Tibial artery (tissue), 4 donors: ENCODE measurements at regions not wholly inside any gene's neighbourhood (a gene's known extent, or its start where the extent isn't known, plus 50 kb on each side); places are given as distances from the start of the nearest gene placed in this dataset.

Source experiments
- DNase-seq, 2 donors: peaks; one replicate each; pipeline ENCODE4 v3.0.0-alpha.2; 2019
- H3K27ac ChIP-seq, 2 donors: fragments of 200-600 bp; sonication (generic) in 1 of 2; 1 replicate in 1 of 2; 2 replicates in 1 of 2; pipeline ENCODE4 v1.5.1; 2018 to 2019; ENCODE audit warnings: mild to moderate bottlenecking in 1 of 2
- H3K27me3 ChIP-seq, 2 donors: fragments of 200-600 bp; sonication (generic) in 1 of 2; one replicate each; pipeline versions ENCODE4 v1.5.1 to v1.6.0; 2016 to 2019
- H3K36me3 ChIP-seq, 3 donors: fragments of 200-600 bp; sonication (generic) in 2 of 3; one replicate each; pipeline ENCODE4 v1.5.1; 2016 to 2019; ENCODE audit warnings: mild to moderate bottlenecking in 2 of 3
- H3K4me1 ChIP-seq, 4 donors: fragments of 200-600 bp; sonication (generic) in 2 of 4; 1 replicate in 3 of 4; 2 replicates in 1 of 4; pipeline ENCODE4 v1.5.1; 2016 to 2019
- H3K4me3 ChIP-seq, 2 donors: fragments of 200-600 bp; sonication (generic) in 1 of 2; 1 replicate in 1 of 2; 2 replicates in 1 of 2; pipeline ENCODE4 v1.5.1; 2018 to 2019; ENCODE audit warnings: mild to moderate bottlenecking in 2 of 2
- H3K9me3 ChIP-seq, 3 donors: fragments of 200-600 bp; sonication (generic) in 1 of 3; one replicate each; pipeline ENCODE4 v1.5.1; 2016 to 2019
- CTCF ChIP-seq, 2 experiments: fragments of 200-600 bp in 1 of 2; fragments of 450-650 bp in 1 of 2; IDR thresholded peaks; one replicate each; pipeline ENCODE4 v1.5.1; 2017 to 2019; ENCODE audit warnings: antibody characterized with exemption in 2 of 2, mild to moderate bottlenecking in 1 of 2, moderate library complexity in 1 of 2
- intact Hi-C: fragments of 100-400 bp; cut with DNase I; formaldehyde crosslinking; loops from one replicate; pipeline ENCODE4 v1.15.0; 2023; ENCODE audit warnings: low total_unique reads

GRCh38 chr10:14468023-14468441 lies 137.3 kb upstream of the FRMD4A start:
- no peak overlapping the region for H3K4me3 ChIP-seq
- no peak for DNase-seq

GRCh38 chr10:14466257-14466656 lies 135.5 kb upstream of the FRMD4A start:
- intact Hi-C loops: no loop called here
- H3K4me1 ChIP-seq: peaks cover 0 to 13% (median 0%) of the 10 kb centered on the region in 4 donors
- H3K9me3 ChIP-seq: no peaks in the 10 kb centered on the region
- no peak for TF ChIP-seq CTCF (IDR thresholded peaks at IDR 0.05)
- H3K27ac ChIP-seq: no peak overlapping the region
- peaks cover 0 to 13% of the 10 kb centered on the region in 2 donors for H3K27me3 ChIP-seq
- DNase-seq: no peak
- no peaks in the 10 kb centered on the region for H3K36me3 ChIP-seq
- no peak overlapping the region for H3K4me3 ChIP-seq

More at GRCh38 chr10:14468023-14468441, 137.3 kb upstream of the FRMD4A start:
- H3K27me3 ChIP-seq: peaks cover 0 to 9% of the 10 kb centered on the region in 2 donors
- H3K9me3 ChIP-seq: no peaks in the 10 kb centered on the region
- no peak overlapping the region for H3K27ac ChIP-seq
- H3K36me3 ChIP-seq: no peaks in the 10 kb centered on the region
- intact Hi-C loops: no loop called here
- no peak for TF ChIP-seq CTCF (IDR thresholded peaks at IDR 0.05)
- peaks cover 0 to 13% (median 0%) of the 10 kb centered on the region in 4 donors for H3K4me1 ChIP-seq

- H3K4me3 ChIP-seq: no peak overlapping the region
- intact Hi-C loops: no loop called here
- no peaks in the 10 kb centered on the region for H3K9me3 ChIP-seq
- TF ChIP-seq CTCF (IDR thresholded peaks at IDR 0.05): no peak
- H3K36me3 ChIP-seq: no peaks in the 10 kb centered on the region
- peaks cover 0 to 6% of the 10 kb centered on the region in 2 donors for H3K27me3 ChIP-seq
- no peak overlapping the region for H3K27ac ChIP-seq
- no peaks in the 10 kb centered on the region for H3K4me1 ChIP-seq
- DNase-seq: no peak
Observed at GRCh38 chr10:14460447-14460846, 129.7 kb upstream of the FRMD4A start.

GRCh38 chr10:14459665-14460064 lies 128.9 kb upstream of the FRMD4A start:
- Histone ChIP-seq H3K9me3 (no peaks in the 10 kb centered on the region), H3K4me1 (no peaks in the 10 kb centered on the region), H3K27ac (no peak overlapping the region), H3K27me3 (peaks cover 0 to 5% of the 10 kb centered on the region in 2 donors), H3K36me3 (no peaks in the 10 kb centered on the region), H3K4me3 (no peak overlapping the region)
- TF ChIP-seq CTCF (IDR thresholded peaks at IDR 0.05): no peak
- DNase-seq: no peak
- intact Hi-C loops: no loop called here

- no peak for DNase-seq
- Histone ChIP-seq H3K4me3 (no peak overlapping the region), H3K27me3 (no peaks in the 10 kb centered on the region), H3K4me1 (no peaks in the 10 kb centered on the region), H3K9me3 (no peaks in the 10 kb centered on the region), H3K36me3 (no peaks in the 10 kb centered on the region), H3K27ac (no peak overlapping the region)
- TF ChIP-seq CTCF (IDR thresholded peaks at IDR 0.05): no peak
- intact Hi-C loops: no loop called here
Observed at GRCh38 chr10:14456870-14457266, 126.1 kb upstream of the FRMD4A start.
